ENCODE measurements at regions not wholly inside any gene's neighbourhood (a gene's known extent, or its start where the extent isn't known, plus 50 kb on each side); places are given as distances from the start of the nearest gene placed in this dataset.

DNA sequence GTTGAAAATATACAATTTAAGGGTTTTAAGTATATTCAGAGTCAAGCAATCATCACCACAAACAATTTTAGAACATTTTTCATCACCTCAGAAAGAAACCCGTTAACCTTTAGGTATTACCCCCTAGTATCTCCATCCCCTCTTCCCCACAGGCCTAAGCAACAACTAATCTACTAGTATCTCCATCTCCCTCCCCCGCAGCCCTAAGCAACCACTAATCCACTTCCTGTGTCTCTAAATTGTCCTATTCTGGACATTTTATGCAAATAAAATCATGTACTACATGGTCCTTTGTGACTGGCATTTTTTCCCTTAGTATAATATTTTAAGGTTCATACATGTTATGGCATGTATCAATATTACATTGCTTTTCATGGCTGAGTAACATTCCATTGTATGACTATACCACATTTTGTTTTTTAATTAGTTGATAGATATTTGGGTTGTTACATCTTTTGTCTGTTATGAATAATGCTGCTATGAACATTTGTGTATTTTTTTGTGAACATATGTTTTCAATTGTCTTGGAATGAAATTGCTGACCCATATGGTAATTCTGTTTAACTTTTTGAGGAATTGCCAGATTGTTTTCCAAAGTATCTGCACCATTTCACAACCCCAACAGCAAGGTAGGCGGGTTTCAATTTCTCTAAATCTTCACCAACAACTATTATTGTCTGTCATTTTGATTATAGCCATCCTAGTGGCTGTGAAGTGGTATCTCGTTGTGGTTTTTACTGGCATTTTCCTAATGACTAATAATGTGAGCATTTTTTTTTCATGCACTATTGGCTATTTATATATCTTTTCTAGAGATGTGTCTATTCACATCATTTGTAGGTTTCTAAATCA is 215.6 kb upstream of the CD96 start:
- H3K27me3 ChIP-seq, result no peaks in the 10 kb centered on the region
- DNase-seq (no peak), ATAC-seq (no peak)
- H3K36me3 ChIP-seq (replicated peaks in 1 of 2; ENCODE audit: insufficient read depth in 1 of 2, low read depth in 2 of 2), result no peaks in the 10 kb centered on the region
- no peak overlapping the region for H3K27ac ChIP-seq
- H3K4me3 ChIP-seq, result no peak overlapping the region
- TF ChIP-seq, protein P1, sequence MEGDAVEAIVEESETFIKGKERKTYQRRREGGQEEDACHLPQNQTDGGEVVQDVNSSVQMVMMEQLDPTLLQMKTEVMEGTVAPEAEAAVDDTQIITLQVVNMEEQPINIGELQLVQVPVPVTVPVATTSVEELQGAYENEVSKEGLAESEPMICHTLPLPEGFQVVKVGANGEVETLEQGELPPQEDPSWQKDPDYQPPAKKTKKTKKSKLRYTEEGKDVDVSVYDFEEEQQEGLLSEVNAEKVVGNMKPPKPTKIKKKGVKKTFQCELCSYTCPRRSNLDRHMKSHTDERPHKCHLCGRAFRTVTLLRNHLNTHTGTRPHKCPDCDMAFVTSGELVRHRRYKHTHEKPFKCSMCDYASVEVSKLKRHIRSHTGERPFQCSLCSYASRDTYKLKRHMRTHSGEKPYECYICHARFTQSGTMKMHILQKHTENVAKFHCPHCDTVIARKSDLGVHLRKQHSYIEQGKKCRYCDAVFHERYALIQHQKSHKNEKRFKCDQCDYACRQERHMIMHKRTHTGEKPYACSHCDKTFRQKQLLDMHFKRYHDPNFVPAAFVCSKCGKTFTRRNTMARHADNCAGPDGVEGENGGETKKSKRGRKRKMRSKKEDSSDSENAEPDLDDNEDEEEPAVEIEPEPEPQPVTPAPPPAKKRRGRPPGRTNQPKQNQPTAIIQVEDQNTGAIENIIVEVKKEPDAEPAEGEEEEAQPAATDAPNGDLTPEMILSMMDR (IDR thresholded peaks at IDR 0.05), result no peak
- no peak for TF ChIP-seq POLR2A (IDR thresholded peaks at IDR 0.05)
- H3K9me3 ChIP-seq, result no peaks in the 10 kb centered on the region
- intact Hi-C loops (cut with DNase I), result no loop called here
- H3K4me1 ChIP-seq, result peaks cover 5% of the 10 kb centered on the region
- WGBS, 2 donors, result 85 to 91% methylated on average over 4 of the region's 4 CpGs

DNA sequence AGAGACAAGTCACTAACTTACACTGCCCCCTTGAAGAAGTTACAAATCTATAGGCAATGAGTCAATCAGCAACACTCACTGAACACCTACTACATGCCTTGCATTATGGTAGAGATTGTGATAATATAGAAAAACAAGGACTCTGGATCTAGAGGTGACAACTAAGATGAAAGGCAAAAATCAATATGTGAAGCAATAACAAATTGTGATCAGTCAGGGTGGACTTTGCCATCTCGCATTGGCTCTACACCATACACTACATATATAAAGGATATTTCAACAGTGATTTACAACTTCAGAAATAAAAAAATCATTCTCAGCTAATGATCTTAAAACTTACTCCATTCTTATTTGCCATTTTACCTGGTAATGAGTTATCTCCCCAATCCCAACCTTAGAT is 210.7 kb upstream of the CD96 start:
- H3K9me3 ChIP-seq, result no peaks in the 10 kb centered on the region
- no peaks in the 10 kb centered on the region for H3K36me3 ChIP-seq (replicated peaks in 1 of 2; ENCODE audit: insufficient read depth in 1 of 2, low read depth in 2 of 2)
- DNase-seq (no peak), ATAC-seq (no peak)
- intact Hi-C loops (cut with DNase I), result no loop called here
- 82 to 95% methylated on average over 1 of the region's 1 CpG for WGBS, 2 donors
- H3K4me1 ChIP-seq, result no peaks in the 10 kb centered on the region
- no peak for TF ChIP-seq POLR2A (IDR thresholded peaks at IDR 0.05)
- TF ChIP-seq, protein P1 (IDR thresholded peaks at IDR 0.05), result no peak
- no peak overlapping the region for H3K27ac ChIP-seq
- no peaks in the 10 kb centered on the region for H3K27me3 ChIP-seq
- no peak overlapping the region for H3K4me3 ChIP-seq

DNA sequence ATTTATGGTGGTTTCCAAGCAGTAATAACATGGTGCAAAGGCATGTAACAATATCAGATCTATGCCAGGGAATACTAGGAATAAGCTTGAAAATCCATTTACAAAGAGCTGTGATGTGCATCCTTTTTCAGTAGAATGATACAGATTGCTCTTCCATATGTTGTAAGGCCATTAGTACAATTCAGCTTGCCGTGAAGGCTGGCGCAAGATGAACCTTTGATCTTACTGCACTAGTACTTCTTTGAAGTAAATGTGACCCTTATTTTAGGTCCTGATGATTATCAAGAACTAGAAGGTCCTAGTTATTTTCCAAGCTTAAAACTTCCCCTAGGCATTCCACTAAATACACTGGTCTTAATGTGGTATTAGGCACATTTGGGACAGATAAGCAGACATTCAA is 210.1 kb upstream of the CD96 start:
- no peak overlapping the region for H3K27ac ChIP-seq
- H3K4me3 ChIP-seq, result no peak overlapping the region
- H3K4me1 ChIP-seq, result no peaks in the 10 kb centered on the region
- intact Hi-C loops (cut with DNase I), result no loop called here
- ATAC-seq (no peak), DNase-seq (no peak)
- H3K9me3 ChIP-seq, result no peaks in the 10 kb centered on the region
- TF ChIP-seq POLR2A (IDR thresholded peaks at IDR 0.05), result no peak
- TF ChIP-seq, protein P1 (IDR thresholded peaks at IDR 0.05), result no peak
- no peaks in the 10 kb centered on the region for H3K36me3 ChIP-seq (replicated peaks in 1 of 2; ENCODE audit: insufficient read depth in 1 of 2, low read depth in 2 of 2)
- WGBS, 2 donors, result 90 to 93% methylated on average over 2 of the region's 2 CpGs
- H3K27me3 ChIP-seq, result no peaks in the 10 kb centered on the region

DNA sequence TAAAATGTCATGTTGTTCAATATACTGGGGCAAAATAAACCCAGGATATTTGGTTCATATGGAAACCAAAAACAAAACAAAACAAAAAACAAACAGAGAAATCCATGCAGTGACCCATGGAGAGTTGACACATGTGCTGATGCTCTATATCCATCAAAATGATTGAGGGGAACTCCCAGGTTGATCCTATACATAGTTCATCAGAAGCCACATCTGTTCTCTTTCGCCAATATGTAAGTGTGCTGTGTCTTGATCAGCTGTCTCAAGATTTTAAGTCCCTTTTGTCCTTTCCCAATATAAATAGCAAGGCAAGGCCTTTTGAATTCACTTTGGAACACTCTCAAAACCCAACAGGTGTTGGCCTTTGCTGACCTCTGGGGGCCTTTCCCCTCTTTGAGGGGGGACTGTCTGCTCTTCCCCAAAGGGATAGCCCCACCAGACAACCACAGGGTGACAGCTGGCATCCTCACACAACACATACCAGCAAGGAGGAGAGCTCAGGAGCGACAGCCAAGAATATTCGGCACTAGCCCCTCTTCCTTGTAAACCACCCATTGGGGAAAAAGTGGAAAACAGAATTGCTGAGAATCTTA is 209.4 kb upstream of the CD96 start:
- 77 to 87% methylated on average over 3 of the region's 3 CpGs for WGBS, 2 donors
- H3K9me3 ChIP-seq, result no peaks in the 10 kb centered on the region
- no peak overlapping the region for H3K27ac ChIP-seq
- DNase-seq (no peak), ATAC-seq (no peak)
- TF ChIP-seq, protein P1 (IDR thresholded peaks at IDR 0.05), result no peak
- TF ChIP-seq POLR2A (IDR thresholded peaks at IDR 0.05), result no peak
- intact Hi-C loops (cut with DNase I), result no loop called here
- no peaks in the 10 kb centered on the region for H3K4me1 ChIP-seq
- no peak overlapping the region for H3K4me3 ChIP-seq
- no peaks in the 10 kb centered on the region for H3K27me3 ChIP-seq
- H3K36me3 ChIP-seq (replicated peaks in 1 of 2; ENCODE audit: insufficient read depth in 1 of 2, low read depth in 2 of 2), result no peaks in the 10 kb centered on the region

All from body of pancreas (tissue), 4 donors.